Stomach smooth muscle (tissue), 2 donors: ENCODE measurements at regions not wholly inside any gene's neighbourhood (a gene's known extent, or its start where the extent isn't known, plus 50 kb on each side); places are given as distances from the start of the nearest gene placed in this dataset.

ENCODE experiments used
- H3K27ac ChIP-seq: one replicate; pipeline ENCODE4 v1.7.0; 2013; ENCODE audit warnings: mild to moderate bottlenecking, low read length, inconsistent platforms
- H3K27me3 ChIP-seq, 2 donors: one replicate each; pipeline ENCODE4 v1.7.0; 2013; ENCODE audit warnings: low read length in 2 of 2; ENCODE audit not compliant: insufficient read depth in 2 of 2, control insufficient read depth in 1 of 2
- H3K36me3 ChIP-seq, 2 donors: one replicate each; pipeline ENCODE4 v1.7.0; 2013; ENCODE audit warnings: low read length in 2 of 2; ENCODE audit not compliant: control insufficient read depth in 2 of 2, insufficient read depth in 2 of 2
- H3K4me1 ChIP-seq: one replicate; pipeline ENCODE4 v1.7.0; 2013; ENCODE audit warnings: low read length; ENCODE audit not compliant: control insufficient read depth, insufficient read depth
- H3K4me3 ChIP-seq, 2 donors: one replicate each; pipeline ENCODE4 v1.7.0; 2013; ENCODE audit warnings: low read length in 2 of 2
- H3K9ac ChIP-seq, 2 donors: one replicate each; pipeline ENCODE4 v1.7.0; 2013; ENCODE audit warnings: low read length in 2 of 2, mild to moderate bottlenecking in 1 of 2
- H3K9me3 ChIP-seq, 2 donors: one replicate each; pipeline ENCODE4 v1.7.0; 2013; ENCODE audit warnings: low read length in 2 of 2; ENCODE audit not compliant: control insufficient read depth in 2 of 2
- donor health status: healthy.
- donor health status: Pancreatic carcinoma.

DNA sequence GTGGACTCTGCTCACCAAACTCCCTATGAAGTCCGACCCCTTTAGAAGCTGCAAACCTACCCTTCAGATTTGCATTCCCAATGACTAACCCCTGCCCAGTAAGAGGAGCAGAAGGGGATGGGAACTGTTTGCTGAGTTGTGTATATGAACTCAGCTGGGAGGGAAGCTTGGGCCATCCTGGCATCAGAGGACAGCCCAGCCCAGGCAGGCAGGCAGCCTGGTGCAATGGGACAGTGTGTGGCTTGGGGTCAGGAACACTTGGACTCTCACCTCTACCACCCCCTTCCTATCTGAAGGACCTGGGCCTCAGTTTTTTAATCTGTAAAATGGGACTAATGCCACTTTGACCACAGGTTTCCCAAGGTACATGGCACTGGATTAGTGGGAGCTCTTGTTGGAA is 147.4 kb upstream of the GPR26 start:
- peaks cover 2 to 4% of the 10 kb centered on the region in 2 donors for H3K27me3 ChIP-seq
- H3K9me3 ChIP-seq = no peaks in the 10 kb centered on the region
- no peaks in the 10 kb centered on the region for H3K36me3 ChIP-seq
- H3K27ac ChIP-seq = no peak overlapping the region
- H3K4me1 ChIP-seq = no peaks in the 10 kb centered on the region
- no peak overlapping the region for H3K9ac ChIP-seq
- no peak overlapping the region for H3K4me3 ChIP-seq

GRCh38 chr10:123519861-123520260 is 146.3 kb upstream of the GPR26 start:
- H3K27ac ChIP-seq = no peak overlapping the region
- no peaks in the 10 kb centered on the region for H3K4me1 ChIP-seq
- no peaks in the 10 kb centered on the region for H3K9me3 ChIP-seq
- H3K36me3 ChIP-seq = no peaks in the 10 kb centered on the region
- peaks cover 2 to 4% of the 10 kb centered on the region in 2 donors for H3K27me3 ChIP-seq
- no peak overlapping the region for H3K4me3 ChIP-seq
- no peak overlapping the region for H3K9ac ChIP-seq

DNA sequence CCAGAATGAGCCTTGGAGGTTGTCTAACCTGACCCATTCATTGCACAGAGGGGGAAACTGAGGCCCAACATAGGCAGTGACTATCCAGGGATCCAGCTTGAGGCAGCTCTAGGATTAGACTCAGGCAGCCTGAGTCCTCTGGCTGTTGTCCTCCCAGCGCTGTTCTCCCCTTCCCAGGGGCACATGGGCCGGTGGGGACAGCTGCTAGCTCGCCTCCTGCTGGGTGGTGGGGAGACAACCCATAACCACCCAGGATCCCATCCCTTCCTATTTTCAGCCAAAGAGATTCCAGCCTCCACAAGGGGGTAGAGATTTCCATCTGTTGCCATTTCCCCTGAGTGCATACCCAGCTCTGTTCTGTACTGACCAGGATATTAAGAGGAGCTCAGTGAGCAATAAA is 145.1 kb upstream of the GPR26 start:
- no peaks in the 10 kb centered on the region for H3K4me1 ChIP-seq
- H3K27me3 ChIP-seq = peaks cover 2 to 4% of the 10 kb centered on the region in 2 donors
- H3K9me3 ChIP-seq = no peaks in the 10 kb centered on the region

DNA sequence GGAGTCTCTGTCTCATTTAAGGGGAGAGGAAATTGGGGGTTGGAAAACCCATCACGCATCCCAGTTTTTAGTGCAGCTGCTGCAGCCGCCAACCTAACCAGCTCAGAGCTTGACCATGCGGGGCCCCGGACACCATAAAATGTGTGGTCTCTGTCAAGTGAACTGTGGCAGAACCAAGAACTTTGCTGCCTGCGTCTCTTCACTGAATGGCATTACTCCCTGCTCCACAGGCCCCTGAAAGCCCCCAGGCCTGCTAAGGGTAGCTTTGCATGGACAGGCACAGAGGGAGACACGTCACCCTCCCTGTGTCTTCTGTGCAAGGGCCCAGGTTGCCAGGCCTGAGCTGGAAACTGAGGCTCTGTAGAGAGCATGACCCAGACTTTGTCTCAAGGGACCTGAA is 144.6 kb upstream of the GPR26 start:
- Histone ChIP-seq H3K27ac (no peak overlapping the region), H3K4me3 (no peak overlapping the region), H3K4me1 (no peaks in the 10 kb centered on the region), H3K27me3 (peaks cover 2 to 4% of the 10 kb centered on the region in 2 donors), H3K9ac (no peak overlapping the region), H3K36me3 (no peaks in the 10 kb centered on the region), H3K9me3 (no peaks in the 10 kb centered on the region)

More for the DNA sequence above, 145.1 kb upstream of the GPR26 start:
- Histone ChIP-seq H3K4me3 (no peak overlapping the region), H3K36me3 (no peaks in the 10 kb centered on the region), H3K27ac (no peak overlapping the region), H3K9ac (no peak overlapping the region)

DNA sequence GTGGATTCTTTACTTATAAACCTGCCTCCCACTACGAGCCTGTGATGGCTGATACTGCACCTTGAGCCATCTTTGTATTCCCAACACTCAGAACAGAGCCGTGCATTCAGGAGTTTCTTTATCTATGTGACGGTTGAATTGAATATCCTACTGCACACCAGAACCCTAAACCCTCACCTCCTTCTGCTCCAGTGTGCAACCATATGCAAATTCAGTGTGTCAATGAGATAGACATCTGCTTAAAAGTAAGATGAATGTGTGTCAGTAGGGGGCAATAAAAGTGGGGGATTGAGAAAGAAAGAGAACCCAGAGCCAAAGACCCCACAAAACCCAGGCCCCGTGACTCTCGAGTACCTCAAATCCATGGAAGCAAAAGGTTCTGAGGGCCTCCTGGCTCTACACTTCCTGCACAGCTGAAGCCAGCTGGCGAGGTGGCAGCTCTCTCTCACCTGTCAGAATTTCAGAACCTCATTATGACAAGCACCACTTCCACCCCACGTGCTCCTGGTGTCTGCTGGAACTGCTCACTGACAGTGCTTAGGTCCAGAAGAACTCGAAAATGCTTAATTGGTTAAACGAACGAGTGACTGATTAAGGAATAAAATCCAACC is 143.3 kb upstream of the GPR26 start:
- Histone ChIP-seq H3K27ac (no peak overlapping the region), H3K36me3 (no peaks in the 10 kb centered on the region), H3K4me1 (peaks cover 3% of the 10 kb centered on the region), H3K27me3 (peaks cover 2 to 4% of the 10 kb centered on the region in 2 donors), H3K4me3 (no peak overlapping the region), H3K9ac (no peak overlapping the region), H3K9me3 (no peaks in the 10 kb centered on the region)

- Histone ChIP-seq H3K4me1 (peaks cover 3% of the 10 kb centered on the region), H3K9me3 (no peaks in the 10 kb centered on the region), H3K27me3 (peaks cover 2 to 4% of the 10 kb centered on the region in 2 donors), H3K36me3 (no peaks in the 10 kb centered on the region), H3K4me3 (no peak overlapping the region), H3K9ac (no peak overlapping the region), H3K27ac (no peak overlapping the region)
These were observed 142.3 kb upstream of the GPR26 start for GRCh38 chr10:123523833-123524232.

- Histone ChIP-seq H3K9ac (no peak overlapping the region), H3K27me3 (peaks cover 0 to 4% of the 10 kb centered on the region in 2 donors), H3K27ac (no peak overlapping the region)
These were observed 139.6 kb upstream of the GPR26 start for GRCh38 chr10:123526356-123527064.

GRCh38 chr10:123527151-123527550 is 139.0 kb upstream of the GPR26 start:
- H3K4me3 ChIP-seq = no peak overlapping the region
- peaks cover 0 to 4% of the 10 kb centered on the region in 2 donors for H3K9me3 ChIP-seq
- H3K27ac ChIP-seq = no peak overlapping the region
- H3K36me3 ChIP-seq = no peaks in the 10 kb centered on the region
- peaks cover 3% of the 10 kb centered on the region for H3K4me1 ChIP-seq
- no peak overlapping the region for H3K9ac ChIP-seq
- peaks cover 0 to 4% of the 10 kb centered on the region in 2 donors for H3K27me3 ChIP-seq

More at GRCh38 chr10:123526356-123527064, 139.6 kb upstream of the GPR26 start:
- Histone ChIP-seq H3K4me1 (peaks cover 3% of the 10 kb centered on the region), H3K4me3 (no peak overlapping the region), H3K36me3 (no peaks in the 10 kb centered on the region), H3K9me3 (peaks cover 0 to 3% of the 10 kb centered on the region in 2 donors)

GRCh38 chr10:123529146-123529760 is 136.9 kb upstream of the GPR26 start:
- H3K27ac ChIP-seq = no peak overlapping the region
- peaks cover 0 to 4% of the 10 kb centered on the region in 2 donors for H3K9me3 ChIP-seq
- H3K9ac ChIP-seq = no peak overlapping the region
- H3K4me1 ChIP-seq = peaks cover 3% of the 10 kb centered on the region
- peaks cover 0 to 2% of the 10 kb centered on the region in 2 donors for H3K27me3 ChIP-seq
- no peak overlapping the region for H3K4me3 ChIP-seq
- H3K36me3 ChIP-seq = no peaks in the 10 kb centered on the region

GRCh38 chr10:123530166-123530870 is 135.8 kb upstream of the GPR26 start:
- peaks cover 0 to 4% of the 10 kb centered on the region in 2 donors for H3K9me3 ChIP-seq
- H3K36me3 ChIP-seq = no peaks in the 10 kb centered on the region
- H3K27ac ChIP-seq = no peak overlapping the region
- H3K4me1 ChIP-seq = peaks cover 3% of the 10 kb centered on the region
- no peak overlapping the region for H3K4me3 ChIP-seq
- H3K27me3 ChIP-seq = peaks cover 0 to 2% of the 10 kb centered on the region in 2 donors
- no peak overlapping the region for H3K9ac ChIP-seq
